OCI-LY7 (cell line): ENCODE measurements at regions not wholly inside any gene's neighbourhood (a gene's known extent, or its start where the extent isn't known, plus 50 kb on each side); places are given as distances from the start of the nearest gene placed in this dataset.

Experiments used
- BruUV-seq: library from RNA; stranded (reverse); fragments of 400-500 nt; replicated peaks from 2 replicates; lab custom pipeline; 2021; lab: Mats Ljungman, UMichigan
- CTCF ChIA-PET: fragments of 300-600 bp; sonication (Branson Sonifier 250); formaldehyde crosslinking; loops from one replicate; lab custom pipeline; 2022; ENCODE audit warnings: antibody characterized with exemption; ENCODE audit not compliant: unreplicated experiment; lab: Charles Lee
- POLR2A ChIA-PET: fragments of 300-600 bp; sonication (Branson Sonifier 250); formaldehyde crosslinking; loops from one replicate; lab custom pipeline; 2022; ENCODE audit warnings: antibody characterized with exemption; lab: Charles Lee
- DNase-seq: peaks from one replicate; pipeline ENCODE4 v3.0.0-alpha.2; 2015; ENCODE audit warnings: low spot score
- H2AFZ ChIP-seq: fragments of 200-600 bp; sonication (generic), shearing (Covaris generic); 2 replicates; pipeline ENCODE4 v1.6.1; 2014; ENCODE audit warnings: mild to moderate bottlenecking, antibody characterized with exemption, low read length, moderate library complexity
- H3K27ac ChIP-seq: fragments of 200-600 bp; sonication (generic); 2 replicates; pipeline ENCODE4 v1.5.1; 2014; ENCODE audit warnings: mixed run types, low read depth, mild to moderate bottlenecking, moderate library complexity, low read length, inconsistent platforms; ENCODE audit not compliant: poor library complexity, severe bottlenecking
- H3K36me3 ChIP-seq: fragments of 200-600 bp; sonication (generic); 2 replicates; pipeline ENCODE4 v1.6.1; 2014; ENCODE audit warnings: mild to moderate bottlenecking, antibody characterized with exemption, low read length, moderate library complexity, mixed read lengths; ENCODE audit not compliant: insufficient read depth
- H3K4me1 ChIP-seq: fragments of 200-600 bp; sonication (generic); 2 replicates; pipeline ENCODE4 v1.5.1; 2014; ENCODE audit warnings: mild to moderate bottlenecking, low read length; ENCODE audit not compliant: insufficient read depth, poor library complexity, severe bottlenecking
- H3K4me2 ChIP-seq: fragments of 200-600 bp; sonication (generic); 2 replicates; pipeline ENCODE4 v1.6.1; 2014; ENCODE audit warnings: mild to moderate bottlenecking, low read length
- H3K4me3 ChIP-seq: fragments of 200-600 bp; sonication (generic); 2 replicates; pipeline ENCODE4 v1.5.1; 2014; ENCODE audit warnings: mild to moderate bottlenecking, low read depth, low read length; ENCODE audit not compliant: poor library complexity, severe bottlenecking
- H3K79me2 ChIP-seq: fragments of 200-600 bp; sonication (generic); 2 replicates; pipeline ENCODE4 v1.6.1; 2016; ENCODE audit warnings: low read depth, mild to moderate bottlenecking, low read length, moderate library complexity, mixed read lengths; ENCODE audit not compliant: insufficient read depth
- H3K9me2 ChIP-seq: fragments of 200-600 bp; sonication (generic); 2 replicates; pipeline ENCODE4 v1.6.1; 2016; ENCODE audit warnings: mild to moderate bottlenecking, low read length, mixed read lengths; ENCODE audit not compliant: insufficient read depth
- H3K9me3 ChIP-seq: fragments of 200-600 bp; sonication (generic); 2 replicates; pipeline ENCODE4 v1.6.1; 2014; ENCODE audit warnings: mild to moderate bottlenecking, mixed run types, low read length, mixed read lengths
- H4K20me1 ChIP-seq: fragments of 200-600 bp; sonication (generic); 2 replicates; pipeline ENCODE4 v1.6.1; 2014; ENCODE audit warnings: mild to moderate bottlenecking, antibody characterized with exemption, low read length, moderate library complexity, mixed read lengths; ENCODE audit not compliant: insufficient read depth
- EZH2phosphoT487 ChIP-seq: fragments of 200-600 bp; sonication (generic); IDR thresholded peaks from 2 replicates; pipeline ENCODE4 v1.6.1; 2018; ENCODE audit warnings: low read depth, borderline replicate concordance, mild to moderate bottlenecking, mixed run types, antibody characterized with exemption, low read length, moderate library complexity, mixed read lengths
- intact Hi-C: fragments of 100-400 bp; cut with micrococcal nuclease; formaldehyde crosslinking; loops from one replicate; pipeline ENCODE4 v1.10.0; 2022; ENCODE audit not compliant: unreplicated experiment
- TF ChIP-seq, protein P1 (sequence below): fragments of 200-600 bp; sonication (generic); conservative IDR thresholded peaks from 2 replicates; pipeline ENCODE4 v1.5.1; 2014; ENCODE audit warnings: mild to moderate bottlenecking, antibody characterized with exemption, low read length, moderate library complexity, mixed read lengths

DNA sequence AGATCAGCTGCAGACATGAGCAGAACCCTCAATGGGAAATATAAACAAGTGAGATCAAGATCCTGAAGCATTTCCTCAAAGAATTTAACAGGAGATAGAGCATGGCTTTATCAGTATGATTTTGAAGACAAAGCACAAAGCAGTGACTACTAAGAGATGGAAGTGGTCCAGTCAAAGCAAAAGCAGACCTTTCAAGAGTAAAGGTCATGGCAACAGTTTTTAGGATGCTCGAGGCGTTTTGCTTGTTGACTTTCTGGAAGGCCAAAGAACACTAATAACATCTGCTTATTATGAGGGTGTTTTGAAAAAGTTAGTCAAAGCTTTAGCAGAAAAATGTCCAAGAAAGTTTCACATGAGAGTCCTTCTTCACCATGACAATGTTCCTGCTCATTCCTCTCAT, 128.5 kb downstream of the KCNE4 start:
- no peak overlapping the region for H3K4me2 ChIP-seq
- no peak overlapping the region for H3K4me3 ChIP-seq
- H3K4me1 ChIP-seq, result no peaks in the 10 kb centered on the region
- H3K9me3 ChIP-seq, result no peaks in the 10 kb centered on the region
- TF ChIP-seq EZH2phosphoT487, result no peak
- TF ChIP-seq, protein P1, sequence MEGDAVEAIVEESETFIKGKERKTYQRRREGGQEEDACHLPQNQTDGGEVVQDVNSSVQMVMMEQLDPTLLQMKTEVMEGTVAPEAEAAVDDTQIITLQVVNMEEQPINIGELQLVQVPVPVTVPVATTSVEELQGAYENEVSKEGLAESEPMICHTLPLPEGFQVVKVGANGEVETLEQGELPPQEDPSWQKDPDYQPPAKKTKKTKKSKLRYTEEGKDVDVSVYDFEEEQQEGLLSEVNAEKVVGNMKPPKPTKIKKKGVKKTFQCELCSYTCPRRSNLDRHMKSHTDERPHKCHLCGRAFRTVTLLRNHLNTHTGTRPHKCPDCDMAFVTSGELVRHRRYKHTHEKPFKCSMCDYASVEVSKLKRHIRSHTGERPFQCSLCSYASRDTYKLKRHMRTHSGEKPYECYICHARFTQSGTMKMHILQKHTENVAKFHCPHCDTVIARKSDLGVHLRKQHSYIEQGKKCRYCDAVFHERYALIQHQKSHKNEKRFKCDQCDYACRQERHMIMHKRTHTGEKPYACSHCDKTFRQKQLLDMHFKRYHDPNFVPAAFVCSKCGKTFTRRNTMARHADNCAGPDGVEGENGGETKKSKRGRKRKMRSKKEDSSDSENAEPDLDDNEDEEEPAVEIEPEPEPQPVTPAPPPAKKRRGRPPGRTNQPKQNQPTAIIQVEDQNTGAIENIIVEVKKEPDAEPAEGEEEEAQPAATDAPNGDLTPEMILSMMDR, result no peak
- DNase-seq, result no peak
- no peaks in the 10 kb centered on the region for H3K9me2 ChIP-seq
- H4K20me1 ChIP-seq, result no peaks in the 10 kb centered on the region
- H3K27ac ChIP-seq, result no peak overlapping the region
- no peaks in the 10 kb centered on the region for H3K36me3 ChIP-seq
- POLR2A ChIA-PET, result no interaction called here
- intact Hi-C loops, result no loop called here
- no TSS peak for BruUV-seq
- no peak overlapping the region for H2AFZ ChIP-seq
- CTCF ChIA-PET, result no interaction called here
- H3K79me2 ChIP-seq, result no peaks in the 10 kb centered on the region

DNA sequence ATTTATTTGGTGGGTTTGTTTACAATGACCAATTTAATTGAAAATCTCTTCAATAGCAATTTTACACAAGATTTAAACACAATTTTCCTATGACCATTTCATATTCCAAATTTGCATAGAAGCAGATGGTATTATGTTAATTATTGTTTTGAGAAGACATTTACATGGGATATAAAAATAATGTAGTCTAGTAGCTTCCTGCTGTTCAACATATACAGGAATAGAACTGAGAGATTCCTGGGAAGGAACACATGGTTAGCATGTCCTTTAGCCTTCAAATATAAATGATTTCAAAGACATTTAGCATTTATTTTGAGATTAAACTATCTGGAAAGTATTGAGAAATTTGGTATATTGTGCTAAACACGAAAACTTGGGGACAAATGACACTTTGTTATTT, 129.6 kb downstream of the KCNE4 start:
- no peaks in the 10 kb centered on the region for H3K4me1 ChIP-seq
- no peak overlapping the region for H3K4me3 ChIP-seq
- CTCF ChIA-PET, result no interaction called here
- H3K36me3 ChIP-seq, result no peaks in the 10 kb centered on the region
- H4K20me1 ChIP-seq, result no peaks in the 10 kb centered on the region
- no peak for DNase-seq
- no peak for TF ChIP-seq EZH2phosphoT487
- TF ChIP-seq, protein P1, result no peak
- POLR2A ChIA-PET, result no interaction called here
- H3K79me2 ChIP-seq, result no peaks in the 10 kb centered on the region
- no peaks in the 10 kb centered on the region for H3K9me2 ChIP-seq
- H3K9me3 ChIP-seq, result no peaks in the 10 kb centered on the region
- H2AFZ ChIP-seq, result no peak overlapping the region
- no peak overlapping the region for H3K4me2 ChIP-seq
- no peak overlapping the region for H3K27ac ChIP-seq
- no TSS peak for BruUV-seq
- intact Hi-C loops, result no loop called here

DNA sequence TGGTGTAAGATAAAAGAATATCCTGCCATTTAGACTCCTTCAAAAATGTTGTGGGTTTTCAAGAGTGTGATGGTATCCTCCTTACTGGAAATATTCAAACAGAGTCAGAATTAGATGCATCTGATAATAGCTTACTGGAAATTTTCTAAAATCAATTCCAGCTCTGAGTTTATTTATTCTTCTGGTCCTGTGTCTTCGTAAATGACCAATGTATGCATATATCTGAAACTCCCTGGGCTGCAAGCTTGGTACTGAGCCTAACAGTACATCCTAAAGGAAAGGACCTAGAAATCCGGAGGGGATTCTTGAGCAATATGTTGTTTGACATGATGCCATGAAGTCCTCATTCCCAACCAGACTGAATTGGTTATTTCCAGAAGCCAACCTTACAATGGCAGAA, 130.4 kb downstream of the KCNE4 start:
- Histone ChIP-seq H4K20me1 (no peaks in the 10 kb centered on the region), H3K27ac (no peak overlapping the region), H3K9me2 (no peaks in the 10 kb centered on the region), H2AFZ (no peak overlapping the region), H3K4me3 (no peak overlapping the region), H3K9me3 (no peaks in the 10 kb centered on the region), H3K36me3 (no peaks in the 10 kb centered on the region), H3K4me1 (no peaks in the 10 kb centered on the region), H3K4me2 (no peak overlapping the region), H3K79me2 (no peaks in the 10 kb centered on the region)
- DNase-seq, result no peak
- no peak for TF ChIP-seq EZH2phosphoT487
- TF ChIP-seq, protein P1, result no peak
- intact Hi-C loops, result no loop called here
- no TSS peak for BruUV-seq
- ChIA-PET POLR2A (no interaction called here), CTCF (no interaction called here)
